HEK293 (cell line): ENCODE measurements at regions not wholly inside any gene's neighbourhood (a gene's known extent, or its start where the extent isn't known, plus 50 kb on each side); places are given as distances from the start of the nearest gene placed in this dataset.

Experiments
- CTCF ChIA-PET: fragments of 350-600 bp; formaldehyde crosslinking; extraction: SDS; loops from one replicate; lab custom pipeline; 2021; ENCODE audit warnings: antibody characterized with exemption; lab: Yijun Ruan, JAX
- POLR2A ChIA-PET: fragments of 300-600 bp; formaldehyde crosslinking; extraction: SDS; loops from one replicate; lab custom pipeline; 2020; ENCODE audit warnings: antibody characterized with exemption, inconsistent platforms; lab: Yijun Ruan, JAX
- H3K27ac ChIP-seq: fragments of 200-500 bp; sonication (Bioruptor generic); 2 replicates; pipeline ENCODE4 v1.5.1; 2014; ENCODE audit warnings: low read depth, low read length, control low read depth, inconsistent platforms; ENCODE audit errors: extremely low read depth
- H3K36me3 ChIP-seq, 2 experiments: fragments of 200-500 bp in 1 of 2; sonication (Bioruptor generic) in 1 of 2; 1 replicate in 1 of 2; 2 replicates in 1 of 2; pipeline ENCODE4 v1.5.1; 2014 to 2017; ENCODE audit warnings: inconsistent platforms in 2 of 2, low read length in 2 of 2; ENCODE audit not compliant: control insufficient read depth in 2 of 2, insufficient read depth in 1 of 2
- H3K4me1 ChIP-seq: fragments of 200-500 bp; sonication (Bioruptor generic); 2 replicates; pipeline ENCODE4 v1.5.1; 2014; ENCODE audit warnings: mild to moderate bottlenecking, low read length, inconsistent platforms; ENCODE audit not compliant: control insufficient read depth, insufficient read depth
- H3K4me3 ChIP-seq: 2 replicates; pipeline ENCODE4 v1.5.1; 2011; ENCODE audit warnings: low read depth, mild to moderate bottlenecking, control low read depth, low read length, moderate library complexity
- H3K9me3 ChIP-seq: fragments of 200-500 bp; sonication (Bioruptor generic); 2 replicates; pipeline ENCODE4 v1.5.1; 2014; ENCODE audit warnings: low read depth, low read length, inconsistent platforms; ENCODE audit not compliant: control insufficient read depth, insufficient read depth
- EGR2 ChIP-seq: fragments of 450-650 bp; formaldehyde crosslinking; IDR thresholded peaks from 2 replicates; pipeline ENCODE4 v1.5.1; 2016; ENCODE audit warnings: low read depth, missing biosample characterization, missing genetic modification characterization
- ELK4 ChIP-seq: IDR thresholded peaks from 2 replicates; pipeline ENCODE4 v1.6.1; 2011; ENCODE audit warnings: mild to moderate bottlenecking, low read depth, low read length, borderline replicate concordance
- HOXD13 ChIP-seq: sonication (generic); formaldehyde crosslinking; IDR thresholded peaks from 2 replicates; pipeline ENCODE4 v1.8.0; 2022; ENCODE audit warnings: missing genetic modification reagents, borderline replicate concordance
- KLF7 ChIP-seq: fragments of 450-650 bp; formaldehyde crosslinking; IDR thresholded peaks from 2 replicates; pipeline ENCODE4 v1.5.1; 2016; ENCODE audit warnings: missing biosample characterization, missing genetic modification characterization, borderline replicate concordance
- KLF9 ChIP-seq: fragments of 450-650 bp; formaldehyde crosslinking; IDR thresholded peaks from 2 replicates; pipeline ENCODE4 v1.5.1; 2016; ENCODE audit warnings: missing biosample characterization, missing genetic modification characterization, low read depth
- MZF1 ChIP-seq: fragments of 450-650 bp; formaldehyde crosslinking; IDR thresholded peaks from 2 replicates; pipeline ENCODE4 v1.5.1; 2017; ENCODE audit warnings: missing biosample characterization, missing genetic modification characterization, borderline replicate concordance
- SETDB1 ChIP-seq: IDR thresholded peaks from one replicate; pipeline ENCODE4 v1.6.1; 2017; ENCODE audit warnings: mild to moderate bottlenecking, low read length, moderate library complexity, mixed read lengths; ENCODE audit not compliant: insufficient read length
- ZFHX2 ChIP-seq: fragments of 450-650 bp; formaldehyde crosslinking; conservative IDR thresholded peaks from 2 replicates; pipeline ENCODE4 v1.5.1; 2016; ENCODE audit warnings: missing biosample characterization, missing genetic modification characterization
- ZNF114 ChIP-seq: fragments of 450-650 bp; formaldehyde crosslinking; IDR thresholded peaks from 2 replicates; pipeline ENCODE4 v1.5.0; 2017; ENCODE audit warnings: missing biosample characterization, missing genetic modification characterization
- ZNF174 ChIP-seq: fragments of 450-650 bp; formaldehyde crosslinking; IDR thresholded peaks from 2 replicates; pipeline ENCODE4 v1.5.0; 2017; ENCODE audit warnings: missing biosample characterization, mild to moderate bottlenecking, missing genetic modification characterization
- ZNF19 ChIP-seq: fragments of 450-650 bp; formaldehyde crosslinking; IDR thresholded peaks from 2 replicates; pipeline ENCODE4; 2016; ENCODE audit warnings: missing biosample characterization, missing genetic modification characterization, low read depth
- ZNF214 ChIP-seq: fragments of 450-650 bp; formaldehyde crosslinking; IDR thresholded peaks from 2 replicates; pipeline ENCODE4 v1.5.1; 2017; ENCODE audit warnings: missing biosample characterization, mild to moderate bottlenecking, missing genetic modification characterization, borderline replicate concordance
- ZNF341 ChIP-seq: fragments of 450-650 bp; formaldehyde crosslinking; IDR thresholded peaks from 2 replicates; pipeline ENCODE4; 2016; ENCODE audit warnings: low read depth, missing biosample characterization, missing genetic modification characterization
- ZNF354C ChIP-seq: fragments of 450-650 bp; formaldehyde crosslinking; IDR thresholded peaks from 2 replicates; pipeline ENCODE4 v1.5.1; 2016; ENCODE audit warnings: missing biosample characterization, missing genetic modification characterization, low read depth, borderline replicate concordance
- ZNF37A ChIP-seq: fragments of 450-650 bp; IDR thresholded peaks from 2 replicates; pipeline ENCODE4 v1.5.1; 2018; ENCODE audit warnings: missing biosample characterization, missing genetic modification characterization
- ZNF426 ChIP-seq: fragments of 450-650 bp; formaldehyde crosslinking; IDR thresholded peaks from 2 replicates; pipeline ENCODE4 v1.5.1; 2017; ENCODE audit warnings: missing biosample characterization, missing genetic modification characterization, mild to moderate bottlenecking, inconsistent platforms, moderate library complexity
- ZNF473 ChIP-seq: fragments of 450-650 bp; formaldehyde crosslinking; IDR thresholded peaks from 2 replicates; pipeline ENCODE4 v1.5.1; 2017; ENCODE audit warnings: missing biosample characterization, missing genetic modification characterization
- ZNF48 ChIP-seq: fragments of 450-650 bp; formaldehyde crosslinking; IDR thresholded peaks from 2 replicates; pipeline ENCODE4 v1.5.1; 2016; ENCODE audit warnings: missing biosample characterization, missing genetic modification characterization
- ZNF530 ChIP-seq: fragments of 450-650 bp; formaldehyde crosslinking; IDR thresholded peaks from 2 replicates; pipeline ENCODE4 v1.5.1; 2016; ENCODE audit warnings: low read depth, missing biosample characterization, missing genetic modification characterization
- ZNF558 ChIP-seq: fragments of 450-650 bp; formaldehyde crosslinking; IDR thresholded peaks from 2 replicates; pipeline ENCODE4 v1.5.1; 2016; ENCODE audit warnings: missing biosample characterization, missing genetic modification characterization
- ZNF664 ChIP-seq: fragments of 450-650 bp; formaldehyde crosslinking; IDR thresholded peaks from 2 replicates; pipeline ENCODE4 v1.5.1; 2016; ENCODE audit warnings: missing biosample characterization, missing genetic modification characterization
- ZNF707 ChIP-seq: fragments of 450-650 bp; formaldehyde crosslinking; IDR thresholded peaks from 2 replicates; pipeline ENCODE4 v1.5.1; 2016; ENCODE audit warnings: missing biosample characterization, missing genetic modification characterization
- ZNF747 ChIP-seq: fragments of 450-650 bp; formaldehyde crosslinking; IDR thresholded peaks from 2 replicates; pipeline ENCODE4 v1.5.1; 2016; ENCODE audit warnings: missing biosample characterization, missing genetic modification characterization
- ZNF777 ChIP-seq: fragments of 450-650 bp; formaldehyde crosslinking; IDR thresholded peaks from 2 replicates; pipeline ENCODE4 v1.5.1; 2017; ENCODE audit warnings: missing biosample characterization, missing genetic modification characterization, borderline replicate concordance
- ZNF792 ChIP-seq: fragments of 450-650 bp; formaldehyde crosslinking; IDR thresholded peaks from 2 replicates; pipeline ENCODE4 v1.5.1; 2016; ENCODE audit warnings: missing biosample characterization, missing genetic modification characterization
- ZNF837 ChIP-seq: fragments of 450-650 bp; formaldehyde crosslinking; IDR thresholded peaks from 2 replicates; pipeline ENCODE4 v1.5.1; 2016; ENCODE audit warnings: missing biosample characterization, missing genetic modification characterization
- TF ChIP-seq, protein P1 (sequence below): fragments of 450-650 bp; formaldehyde crosslinking; IDR thresholded peaks from 2 replicates; pipeline ENCODE4 v1.5.1; 2016; ENCODE audit warnings: missing biosample characterization, missing genetic modification characterization

GRCh38 chr15:93205413-93205812, 116.4 kb upstream of the RGMA start:
- POLR2A ChIA-PET: no interaction called here
- CTCF ChIA-PET: no interaction called here

DNA sequence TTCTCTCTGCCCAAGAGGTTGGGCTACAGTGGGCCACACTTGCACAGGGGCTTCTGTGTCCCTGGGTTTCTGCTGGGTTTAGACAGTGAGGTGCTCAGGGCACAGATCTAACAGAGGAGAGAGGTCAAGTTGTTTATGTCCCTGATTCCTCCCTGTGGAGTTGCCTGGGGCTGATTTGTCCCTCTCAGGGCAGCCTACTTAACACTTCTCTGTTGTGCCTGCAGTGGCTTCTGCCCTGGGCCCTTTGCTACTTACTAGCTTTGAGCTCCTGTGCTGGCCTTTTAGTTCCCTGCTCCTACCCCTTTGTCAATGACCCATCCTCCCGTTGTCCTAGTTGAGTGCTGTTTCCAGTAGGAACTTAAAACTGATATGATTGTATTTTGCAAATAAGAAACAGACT, 114.0 kb upstream of the RGMA start:
- CTCF ChIA-PET: no interaction called here
- no peaks in the 10 kb centered on the region; the same call in 1 of the 2 replicates for H3K9me3 ChIP-seq
- TF ChIP-seq ZNF558 (tag by site-specific recombination) (no peak), ZNF341 (no peak), ZNF174 (tag by site-specific recombination) (no peak)
- H3K27ac ChIP-seq: no peak overlapping the region
- H3K4me1 ChIP-seq: no peaks in the 10 kb centered on the region
- POLR2A ChIA-PET: no interaction called here
- H3K36me3 ChIP-seq: no peaks in the 10 kb centered on the region
- no peak overlapping the region for H3K4me3 ChIP-seq

More at GRCh38 chr15:93205413-93205812, 116.4 kb upstream of the RGMA start:
- TF ChIP-seq ZNF48 (no peak), ZNF214 (tag by site-specific recombination) (no peak), EGR2 (no peak)
- Histone ChIP-seq H3K4me3 (no peak overlapping the region), H3K36me3 (no peaks in the 10 kb centered on the region), H3K27ac (no peak overlapping the region), H3K4me1 (no peaks in the 10 kb centered on the region), H3K9me3 (no peaks in the 10 kb centered on the region)

- Histone ChIP-seq H3K9me3 (no peaks in the 10 kb centered on the region; the same call in 1 of the 2 replicates), H3K4me3 (no peak overlapping the region), H3K36me3 (no peaks in the 10 kb centered on the region), H3K27ac (no peak overlapping the region), H3K4me1 (no peaks in the 10 kb centered on the region)
- ChIA-PET CTCF (interaction anchor here (0.7 to 1.9 kb wide), 3 partner anchors 103 to 918 kb away, joined by 3 to 6 read pairs (median 3); no protein-coding TSS in a partner anchor), POLR2A (no interaction called here)
- TF ChIP-seq MZF1 (tag by site-specific recombination): no peak
- TF ChIP-seq, protein P1, sequence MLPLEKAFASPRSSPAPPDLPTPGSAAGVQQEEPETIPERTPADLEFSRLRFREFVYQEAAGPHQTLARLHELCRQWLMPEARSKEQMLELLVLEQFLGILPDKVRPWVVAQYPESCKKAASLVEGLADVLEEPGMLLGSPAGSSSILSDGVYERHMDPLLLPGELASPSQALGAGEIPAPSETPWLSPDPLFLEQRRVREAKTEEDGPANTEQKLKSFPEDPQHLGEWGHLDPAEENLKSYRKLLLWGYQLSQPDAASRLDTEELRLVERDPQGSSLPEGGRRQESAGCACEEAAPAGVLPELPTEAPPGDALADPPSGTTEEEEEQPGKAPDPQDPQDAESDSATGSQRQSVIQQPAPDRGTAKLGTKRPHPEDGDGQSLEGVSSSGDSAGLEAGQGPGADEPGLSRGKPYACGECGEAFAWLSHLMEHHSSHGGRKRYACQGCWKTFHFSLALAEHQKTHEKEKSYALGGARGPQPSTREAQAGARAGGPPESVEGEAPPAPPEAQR (tag by site-specific recombination): no peak
Observed at GRCh38 chr15:93202405-93202804, 113.4 kb upstream of the RGMA start.

GRCh38 chr15:93201940-93202339, 112.9 kb upstream of the RGMA start:
- CTCF ChIA-PET: interaction anchor here (1.2 to 1.9 kb wide), 2 partner anchors 171 to 918 kb away, joined by 3 to 6 read pairs; no protein-coding TSS in a partner anchor
- TF ChIP-seq KLF7 (tag by site-specific recombination) (no peak), ZNF354C (tag by site-specific recombination) (no peak), HOXD13 (CRISPR knock-in tag) (no peak), ZNF747 (tag by site-specific recombination) (no peak), ZNF19 (tag by site-specific recombination) (no peak), ELK4 (no peak), ZNF426 (tag by site-specific recombination) (no peak), ZNF664 (tag by site-specific recombination) (no peak), KLF9 (tag by site-specific recombination) (no peak), ZNF473 (no peak), ZFHX2 (tag by site-specific recombination) (no peak), ZNF837 (tag by site-specific recombination) (no peak), ZNF114 (tag by site-specific recombination) (no peak), ZNF530 (tag by site-specific recombination) (no peak), ZNF707 (tag by site-specific recombination) (no peak), ZNF792 (tag by site-specific recombination) (no peak), ZNF37A (tag by site-specific recombination) (no peak), ZNF777 (tag by site-specific recombination) (no peak), SETDB1 (no peak)
- H3K9me3 ChIP-seq: no peaks in the 10 kb centered on the region; the same call in 1 of the 2 replicates
- no peak overlapping the region for H3K4me3 ChIP-seq
- no peaks in the 10 kb centered on the region for H3K36me3 ChIP-seq
- no peaks in the 10 kb centered on the region for H3K4me1 ChIP-seq
- H3K27ac ChIP-seq: no peak overlapping the region
- POLR2A ChIA-PET: no interaction called here
